Liver (tissue), 8 donors: ENCODE measurements at regions not wholly inside any gene's neighbourhood (a gene's known extent, or its start where the extent isn't known, plus 50 kb on each side); places are given as distances from the start of the nearest gene placed in this dataset.

Experiments used
- DNase-seq: peaks from one replicate; pipeline ENCODE4 v3.0.0-alpha.2; 2017; ENCODE audit warnings: low spot score
- H3K27ac ChIP-seq, 2 donors: one replicate each; pipeline ENCODE4 v1.7.0; 2013; ENCODE audit warnings: inconsistent platforms in 2 of 2, low read length in 2 of 2, control low read depth in 1 of 2, low read depth in 1 of 2, mild to moderate bottlenecking in 1 of 2
- H3K27me3 ChIP-seq, 4 donors: one replicate each; pipeline versions ENCODE4 v1.6.1 to v1.7.0; 2013; ENCODE audit warnings: low read length in 3 of 4, inconsistent platforms in 1 of 4, mild to moderate bottlenecking in 1 of 4, moderate library complexity in 1 of 4; ENCODE audit not compliant: control insufficient read depth in 4 of 4, insufficient read depth in 4 of 4
- H3K36me3 ChIP-seq, 4 donors: one replicate each; pipeline versions ENCODE4 v1.6.1 to v1.7.0; 2013; ENCODE audit warnings: low read length in 3 of 4, mild to moderate bottlenecking in 3 of 4, low read depth in 1 of 4, moderate library complexity in 1 of 4; ENCODE audit not compliant: control insufficient read depth in 4 of 4, insufficient read depth in 3 of 4
- H3K4me1 ChIP-seq, 4 donors: one replicate each; pipeline versions ENCODE4 v1.6.1 to v1.7.0; 2013; ENCODE audit warnings: low read length in 3 of 4, mild to moderate bottlenecking in 3 of 4, moderate library complexity in 1 of 4; ENCODE audit not compliant: control insufficient read depth in 4 of 4, insufficient read depth in 4 of 4
- H3K4me3 ChIP-seq, 3 donors: one replicate each; pipeline versions ENCODE4 v1.6.1 to v1.7.0; 2013; ENCODE audit warnings: low read length in 3 of 3, control low read depth in 1 of 3, low read depth in 1 of 3, mild to moderate bottlenecking in 1 of 3
- H3K9ac ChIP-seq, 2 donors: one replicate each; pipeline ENCODE4 v1.7.0; 2013; ENCODE audit warnings: low read length in 2 of 2, mild to moderate bottlenecking in 2 of 2, moderate library complexity in 2 of 2, control low read depth in 1 of 2, low read depth in 1 of 2
- H3K9me3 ChIP-seq, 4 donors: one replicate each; pipeline versions ENCODE4 v1.6.1 to v1.7.0; 2013; ENCODE audit warnings: low read length in 3 of 4; ENCODE audit not compliant: control insufficient read depth in 4 of 4
- ATF3 ChIP-seq: IDR thresholded peaks from 2 replicates; pipeline ENCODE4 v1.6.1; 2016; ENCODE audit warnings: antibody characterized with exemption
- FOXA1 ChIP-seq: IDR thresholded peaks from 2 replicates; pipeline ENCODE4 v1.6.1; 2016; ENCODE audit warnings: antibody characterized with exemption
- FOXA2 ChIP-seq: IDR thresholded peaks from 2 replicates; pipeline ENCODE4 v1.6.1; 2016; ENCODE audit warnings: antibody characterized with exemption
- GABPA ChIP-seq, 2 donors: IDR thresholded peaks in 1 of 2; conservative IDR thresholded peaks in 1 of 2; 2 replicates each; pipeline ENCODE4 v1.6.1; 2016; ENCODE audit warnings: antibody characterized with exemption in 2 of 2, mild to moderate bottlenecking in 1 of 2, moderate library complexity in 1 of 2
- HNF4A ChIP-seq, 2 donors: conservative IDR thresholded peaks; 2 replicates each; pipeline ENCODE4 v1.6.1; 2016; ENCODE audit warnings: antibody characterized with exemption in 2 of 2, mild to moderate bottlenecking in 2 of 2
- HNF4G ChIP-seq: IDR thresholded peaks from 2 replicates; pipeline ENCODE4 v1.6.1; 2016; ENCODE audit warnings: antibody characterized with exemption
- JUND ChIP-seq, 2 donors: IDR thresholded peaks; 2 replicates each; pipeline ENCODE4 v1.6.1; 2016; ENCODE audit warnings: antibody characterized with exemption in 2 of 2
- NR2F2 ChIP-seq: IDR thresholded peaks from 2 replicates; pipeline ENCODE4 v1.6.1; 2016; ENCODE audit warnings: antibody characterized with exemption
- RAD21 ChIP-seq, 2 donors: IDR thresholded peaks; 2 replicates each; pipeline ENCODE4 v1.6.1; 2016; ENCODE audit warnings: antibody characterized with exemption in 2 of 2, mild to moderate bottlenecking in 2 of 2
- TAF1 ChIP-seq: conservative IDR thresholded peaks from 2 replicates; pipeline ENCODE4 v1.6.1; 2016; ENCODE audit warnings: antibody characterized with exemption, mild to moderate bottlenecking
- ZBTB33 ChIP-seq: IDR thresholded peaks from 2 replicates; pipeline ENCODE4 v1.6.1; 2016; ENCODE audit warnings: antibody characterized with exemption
- WGBS: extraction: QIAGEN DNeasy Blood & Tissue Kit; methylation state at CpG from one replicate; pipeline ENCODE4 v1.1.7; 2013; 5-methylcytosine and 5-hydroxymethylcytosine counted together
- TF ChIP-seq, protein P1 (sequence below): fragments of 150-350 bp; IDR thresholded peaks from 2 replicates; pipeline ENCODE4 v1.5.1; 2017; ENCODE audit warnings: improper control_type of control experiment, low read depth, low read length; ENCODE audit not compliant: missing input control
- donor health status: healthy.
- donor health status: healthy.
- donor health status: healthy.
- donor health status: healthy.
- donor health status: healthy.

DNA sequence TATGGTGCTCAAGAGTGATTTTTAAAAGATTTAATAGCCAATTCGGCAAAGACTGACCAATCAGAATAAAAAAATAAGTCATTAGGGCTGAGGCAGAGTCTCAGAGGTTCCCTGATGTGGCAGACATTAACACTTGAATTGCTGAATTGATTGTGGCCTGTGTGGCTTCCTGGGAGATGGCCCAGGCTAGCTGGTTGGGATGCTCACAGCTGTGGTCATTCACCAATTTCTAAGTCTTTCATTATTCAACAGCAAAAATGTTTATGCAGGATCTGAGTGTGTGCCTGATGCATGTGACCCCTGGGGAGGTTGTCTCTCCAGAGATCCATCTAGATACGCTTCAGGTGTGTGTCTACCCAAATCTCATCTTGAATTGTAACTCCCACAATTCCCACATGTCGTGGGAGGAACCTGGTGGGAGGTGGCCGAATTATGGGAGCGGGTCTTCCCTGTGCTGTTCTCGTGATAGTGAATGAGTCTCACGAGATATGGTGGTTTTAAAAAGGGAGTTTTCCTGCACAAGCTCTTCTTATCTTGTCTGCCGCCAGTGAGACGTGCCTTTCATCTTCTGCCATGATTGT lies 632.6 kb upstream of the SEMA6A start:
- no peak overlapping the region for H3K4me3 ChIP-seq
- H3K27ac ChIP-seq: no peak overlapping the region
- H3K4me1 ChIP-seq: no peaks in the 10 kb centered on the region
- no peak for DNase-seq
- no peak overlapping the region for H3K9ac ChIP-seq
- TF ChIP-seq ATF3 (no peak), TAF1 (no peak), HNF4G (no peak), FOXA2 (no peak), ZBTB33 (no peak), HNF4A (conservative IDR thresholded peaks at IDR 0.05) (no peak), FOXA1 (no peak), GABPA (IDR thresholded peaks at IDR 0.05 in 1 of 2, conservative IDR thresholded peaks at IDR 0.05 in 1 of 2) (no peak), RAD21 (IDR thresholded peaks at IDR 0.05) (no peak)
- TF ChIP-seq, protein P1, sequence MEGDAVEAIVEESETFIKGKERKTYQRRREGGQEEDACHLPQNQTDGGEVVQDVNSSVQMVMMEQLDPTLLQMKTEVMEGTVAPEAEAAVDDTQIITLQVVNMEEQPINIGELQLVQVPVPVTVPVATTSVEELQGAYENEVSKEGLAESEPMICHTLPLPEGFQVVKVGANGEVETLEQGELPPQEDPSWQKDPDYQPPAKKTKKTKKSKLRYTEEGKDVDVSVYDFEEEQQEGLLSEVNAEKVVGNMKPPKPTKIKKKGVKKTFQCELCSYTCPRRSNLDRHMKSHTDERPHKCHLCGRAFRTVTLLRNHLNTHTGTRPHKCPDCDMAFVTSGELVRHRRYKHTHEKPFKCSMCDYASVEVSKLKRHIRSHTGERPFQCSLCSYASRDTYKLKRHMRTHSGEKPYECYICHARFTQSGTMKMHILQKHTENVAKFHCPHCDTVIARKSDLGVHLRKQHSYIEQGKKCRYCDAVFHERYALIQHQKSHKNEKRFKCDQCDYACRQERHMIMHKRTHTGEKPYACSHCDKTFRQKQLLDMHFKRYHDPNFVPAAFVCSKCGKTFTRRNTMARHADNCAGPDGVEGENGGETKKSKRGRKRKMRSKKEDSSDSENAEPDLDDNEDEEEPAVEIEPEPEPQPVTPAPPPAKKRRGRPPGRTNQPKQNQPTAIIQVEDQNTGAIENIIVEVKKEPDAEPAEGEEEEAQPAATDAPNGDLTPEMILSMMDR: no peak
- H3K9me3 ChIP-seq: no peaks in the 10 kb centered on the region
- 60% methylated on average over 9 of the region's 9 CpGs for WGBS
- H3K36me3 ChIP-seq: no peaks in the 10 kb centered on the region
- H3K27me3 ChIP-seq: no peaks in the 10 kb centered on the region

GRCh38 chr5:117205894-117206293 lies 631.3 kb upstream of the SEMA6A start:
- TF ChIP-seq RAD21 (IDR thresholded peaks at IDR 0.05): no peak
- no peak for TF ChIP-seq FOXA1
- TF ChIP-seq JUND (IDR thresholded peaks at IDR 0.05): no peak
- TF ChIP-seq FOXA2: no peak
- no peak for TF ChIP-seq ATF3
- no peak for TF ChIP-seq HNF4G
- no peak for TF ChIP-seq NR2F2
- Histone ChIP-seq H3K9ac (no peak overlapping the region), H3K4me1 (no peaks in the 10 kb centered on the region), H3K27ac (no peak overlapping the region), H3K4me3 (no peak overlapping the region), H3K36me3 (no peaks in the 10 kb centered on the region), H3K27me3 (no peaks in the 10 kb centered on the region), H3K9me3 (no peaks in the 10 kb centered on the region)
- 37% methylated on average over 2 of the region's 2 CpGs for WGBS
- DNase-seq: no peak
